HG03135 (cell line): ENCODE measurements at regions not wholly inside any gene's neighbourhood (a gene's known extent, or its start where the extent isn't known, plus 50 kb on each side); places are given as distances from the start of the nearest gene placed in this dataset.
"Not testable (repeated sequence)": the region's sequence is repeated elsewhere in the genome, so short reads cannot be mapped to it uniquely, and the experiment has no call there.

ENCODE experiments used
- ATAC-seq: cut with Tn5 transposase; IDR thresholded peaks from one replicate; pipeline ENCODE4 v1.9.1; 2021; ENCODE audit warnings: mild to moderate bottlenecking, moderate library complexity; ENCODE audit not compliant: unreplicated experiment

DNA sequence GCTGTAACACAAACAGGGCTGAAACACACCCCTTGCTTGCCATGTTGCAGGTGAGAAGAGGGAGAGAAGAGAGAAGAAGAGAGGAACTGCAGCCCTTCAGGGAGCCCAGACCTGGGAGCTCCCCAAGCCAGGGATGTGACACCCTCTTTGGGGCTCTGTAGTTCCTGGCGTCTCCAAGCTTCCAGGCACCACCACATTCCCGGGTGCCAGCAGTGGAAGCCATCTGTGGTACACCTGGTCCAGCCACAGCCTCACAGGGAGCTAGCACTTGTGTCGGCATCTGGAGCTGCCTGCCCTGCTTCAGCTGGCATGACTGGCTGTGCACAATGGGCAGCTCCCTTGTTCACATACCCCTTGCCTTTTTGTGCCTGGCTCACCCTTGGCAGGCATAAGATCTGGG lies 182.1 kb downstream of the DEPDC1B start:
- ATAC-seq = no peak

GRCh38 chr5:60517094-60517694 lies 182.8 kb downstream of the DEPDC1B start:
- no peak for ATAC-seq

GRCh38 chr5:60516688-60517087 lies 183.3 kb downstream of the DEPDC1B start:
- no peak for ATAC-seq

DNA sequence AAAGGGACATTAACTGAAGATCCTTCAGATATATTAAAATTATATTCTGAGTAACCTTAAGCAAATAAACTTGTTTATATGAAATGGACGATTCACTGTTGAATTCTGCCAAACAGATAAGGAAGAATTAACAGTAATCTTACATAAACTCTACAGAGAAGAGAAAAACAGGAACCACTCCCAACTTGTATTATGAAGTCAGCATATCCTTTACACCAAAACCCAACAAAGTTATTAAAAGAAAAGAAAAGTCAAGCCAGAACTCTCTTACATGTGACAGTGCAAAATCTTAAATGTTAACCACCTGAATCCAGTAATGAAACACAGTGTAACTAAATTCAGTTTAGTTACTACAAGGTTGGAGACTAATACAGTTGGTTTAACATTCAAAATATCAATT lies 185.8 kb downstream of the DEPDC1B start:
- ATAC-seq = no peak

DNA sequence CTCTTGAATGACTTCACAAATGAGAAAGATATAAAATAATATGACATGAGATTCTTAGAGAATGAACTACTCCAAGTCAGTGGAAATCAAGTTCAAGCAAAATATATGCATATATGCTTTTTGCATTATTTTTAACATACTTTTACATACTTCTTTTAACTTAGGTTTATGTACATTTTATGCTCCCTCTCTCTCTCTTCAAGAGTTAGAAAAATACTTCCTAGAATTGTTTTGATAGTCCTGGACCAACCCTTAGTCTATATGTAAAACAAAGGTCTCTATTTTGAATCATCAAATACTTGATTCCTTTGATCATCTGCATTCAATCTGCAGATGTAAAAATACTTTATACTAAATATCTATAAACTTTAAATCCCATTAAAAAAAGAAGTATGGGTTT lies 187.8 kb downstream of the DEPDC1B start:
- ATAC-seq = no peak

- no peak for ATAC-seq
Observed at GRCh38 chr5:60510663-60511062, 189.3 kb downstream of the DEPDC1B start.

DNA sequence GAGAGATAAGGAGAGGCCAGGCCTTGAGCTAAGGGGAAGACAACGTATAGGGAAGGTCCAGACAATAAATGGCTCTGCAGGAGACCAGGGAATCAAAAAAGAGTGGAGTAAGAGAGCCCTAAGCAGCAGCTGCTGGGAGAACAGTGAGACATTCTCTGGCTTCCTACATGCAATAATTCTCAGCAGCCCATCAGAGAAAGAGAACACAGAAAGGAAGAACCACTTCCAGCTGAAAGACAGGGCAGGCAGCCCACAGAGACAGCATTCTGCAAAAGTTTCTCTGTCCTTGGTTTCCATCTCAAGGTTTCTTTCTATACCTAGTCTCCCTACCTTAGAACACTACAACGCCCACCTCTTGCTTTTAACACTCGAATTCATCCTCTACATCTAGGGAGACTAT lies 189.9 kb downstream of the DEPDC1B start:
- ATAC-seq = no peak

- ATAC-seq = no peak
Observed at GRCh38 chr5:60509519-60509918, 190.4 kb downstream of the DEPDC1B start.

- no peak for ATAC-seq
Observed at GRCh38 chr5:60507687-60508086, 192.3 kb downstream of the DEPDC1B start.

- no peak for ATAC-seq
Observed at GRCh38 chr5:60505373-60506171, 194.4 kb downstream of the DEPDC1B start.

DNA sequence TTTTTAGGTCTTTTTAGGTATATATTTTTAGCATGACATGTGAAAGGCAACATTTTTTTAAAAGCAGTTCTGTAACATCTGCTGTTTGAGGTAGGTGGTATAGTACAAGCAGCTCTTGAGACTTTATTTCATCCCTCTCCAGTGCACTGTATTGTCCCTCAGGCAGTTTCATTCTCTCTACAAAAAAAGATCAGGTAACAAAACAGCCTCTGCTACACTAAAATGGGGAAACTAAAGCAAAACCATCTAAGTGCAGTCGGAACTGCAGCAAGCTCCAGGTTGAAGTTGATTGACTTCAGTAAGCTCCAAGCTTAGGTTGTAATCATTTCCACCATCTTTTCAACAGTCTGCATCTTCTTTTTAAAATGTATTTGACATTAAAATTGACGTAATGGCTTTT lies 195.6 kb downstream of the DEPDC1B start:
- ATAC-seq = peak; percentile 58

DNA sequence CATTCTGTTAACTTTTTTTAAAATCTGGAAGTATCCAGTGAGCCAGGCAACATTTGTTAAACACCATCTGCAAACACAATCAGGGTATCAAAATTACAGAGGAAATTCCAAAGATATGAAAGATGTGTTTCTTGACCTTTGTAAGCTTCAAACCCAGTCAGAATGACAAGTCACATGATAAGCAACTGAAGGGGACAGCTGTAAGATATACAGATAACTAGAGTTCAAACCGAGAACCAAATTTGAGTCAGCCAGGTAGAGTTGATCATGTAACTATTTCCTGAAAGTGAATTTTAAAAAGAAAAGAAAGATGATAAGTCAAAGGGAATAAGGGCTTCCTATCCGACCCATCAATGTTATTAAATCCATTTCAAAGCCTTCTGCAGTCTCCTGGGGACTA lies 196.2 kb downstream of the DEPDC1B start:
- ATAC-seq = peak; percentile 57

DNA sequence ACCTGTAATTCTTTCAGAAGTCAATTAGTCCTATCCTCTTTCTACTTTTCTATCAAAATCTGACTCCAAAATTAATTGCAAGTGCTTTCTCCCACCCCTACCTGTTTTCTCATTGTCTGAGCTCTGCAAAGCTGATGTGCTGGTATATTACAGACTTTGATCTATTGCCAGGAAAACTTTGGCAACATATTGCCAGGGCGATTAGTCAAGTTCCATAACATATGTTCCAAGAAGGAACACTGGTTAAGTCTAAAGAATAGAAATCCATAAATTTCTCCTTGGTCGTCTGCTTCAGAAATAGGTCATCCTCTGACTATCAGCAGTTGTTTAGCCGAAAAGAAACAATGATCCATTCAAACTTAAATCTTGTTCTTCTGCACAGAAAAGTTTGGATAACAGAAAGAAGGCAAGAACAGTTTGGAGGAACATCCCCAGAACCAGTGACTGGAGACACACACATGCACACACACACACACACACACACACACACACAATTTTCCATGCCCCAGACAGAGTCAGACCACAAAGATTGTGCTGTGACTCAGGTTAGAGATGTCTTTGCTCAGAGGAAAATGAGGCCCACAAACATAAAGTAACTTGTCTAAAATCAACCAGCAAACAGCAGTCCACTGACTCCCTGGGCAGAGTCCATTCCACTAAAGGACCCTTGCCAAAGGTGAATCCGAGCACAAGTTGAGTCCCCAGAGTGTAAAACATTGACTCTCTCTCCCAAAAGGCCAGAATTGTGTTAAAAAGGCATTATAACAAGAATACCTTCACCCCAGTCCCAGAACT lies 202.1 kb downstream of the DEPDC1B start:
- ATAC-seq = no peak

DNA sequence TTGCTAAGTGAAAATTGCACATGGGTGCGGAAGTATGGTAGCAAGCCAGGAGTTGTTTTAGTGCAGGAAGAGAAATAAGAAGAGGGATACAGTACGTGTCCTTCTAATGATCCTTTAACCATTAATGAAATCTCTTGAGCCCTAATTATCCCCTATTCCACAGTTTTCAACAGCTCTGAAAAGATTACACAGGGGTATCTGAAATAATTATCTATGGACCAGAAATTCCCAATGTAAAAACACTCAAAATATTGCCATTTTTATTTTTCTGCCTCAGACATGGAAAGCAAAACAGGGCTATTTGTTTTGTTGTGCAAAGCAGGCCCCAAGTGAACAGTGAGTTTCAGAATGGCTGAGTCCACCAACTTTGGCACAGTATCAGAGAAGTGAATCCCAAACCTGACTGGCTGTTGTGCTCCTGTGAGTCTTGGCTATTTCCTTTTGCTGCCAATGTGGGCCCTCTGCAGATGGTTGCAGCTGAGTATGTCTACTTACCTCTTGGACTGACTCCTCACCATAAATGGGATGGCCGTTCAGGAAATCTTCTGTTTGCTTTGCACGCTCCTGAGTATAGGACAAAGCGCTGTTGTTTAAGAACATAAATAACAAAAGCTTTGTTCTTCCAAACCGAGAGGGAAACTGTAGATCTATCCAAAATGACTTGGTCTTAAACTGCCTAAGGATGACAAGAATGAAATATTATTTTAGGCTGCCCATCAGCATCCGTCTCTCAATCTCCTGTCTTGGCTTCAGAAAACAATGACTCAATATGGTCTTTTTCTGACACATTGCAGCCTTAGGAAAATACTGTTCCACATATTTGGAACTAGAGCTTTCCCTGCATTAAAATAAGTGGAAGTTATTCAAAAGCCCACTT lies 204.1 kb downstream of the DEPDC1B start:
- ATAC-seq = no peak

DNA sequence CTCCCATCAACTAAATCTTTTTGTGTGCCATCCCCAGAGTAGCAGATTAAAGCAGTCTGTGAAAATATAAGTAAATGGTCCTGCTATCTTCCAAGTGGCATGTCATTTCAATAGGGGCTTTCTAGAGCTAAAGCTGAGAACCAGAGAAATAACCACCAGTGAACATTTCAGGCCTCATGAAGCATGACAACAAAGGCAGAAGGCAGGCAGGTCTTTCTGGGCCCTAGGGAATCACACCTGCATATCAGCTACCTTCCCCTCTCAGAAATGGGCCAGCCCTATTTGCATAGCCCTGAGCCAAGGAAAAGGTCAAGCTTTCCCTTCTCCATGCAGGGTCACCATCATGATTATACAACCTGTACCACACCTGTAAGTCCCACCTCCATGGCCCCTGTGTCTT lies 205.3 kb downstream of the DEPDC1B start:
- peak; percentile 73 for ATAC-seq

- ATAC-seq = no peak
Observed at GRCh38 chr5:60494144-60494543, 205.8 kb downstream of the DEPDC1B start.

DNA sequence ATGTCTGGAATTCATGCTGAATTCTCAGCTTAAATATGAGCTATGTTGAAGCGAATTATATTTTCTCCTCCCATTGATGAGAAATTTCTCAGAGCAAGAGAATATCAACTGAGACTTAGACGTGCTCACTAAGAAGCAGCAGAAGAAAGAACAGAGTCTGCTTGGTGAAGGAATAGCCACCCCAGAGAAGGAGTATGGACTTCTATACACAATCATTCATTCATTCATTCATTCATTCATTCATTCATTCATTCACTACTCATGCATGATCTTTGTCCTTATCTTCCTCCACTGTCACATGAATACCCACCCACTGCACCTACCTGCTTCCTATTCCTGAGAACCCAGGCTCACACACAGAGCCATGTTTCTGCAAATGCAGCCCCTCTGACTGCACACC lies 206.6 kb downstream of the DEPDC1B start:
- ATAC-seq = no peak

DNA sequence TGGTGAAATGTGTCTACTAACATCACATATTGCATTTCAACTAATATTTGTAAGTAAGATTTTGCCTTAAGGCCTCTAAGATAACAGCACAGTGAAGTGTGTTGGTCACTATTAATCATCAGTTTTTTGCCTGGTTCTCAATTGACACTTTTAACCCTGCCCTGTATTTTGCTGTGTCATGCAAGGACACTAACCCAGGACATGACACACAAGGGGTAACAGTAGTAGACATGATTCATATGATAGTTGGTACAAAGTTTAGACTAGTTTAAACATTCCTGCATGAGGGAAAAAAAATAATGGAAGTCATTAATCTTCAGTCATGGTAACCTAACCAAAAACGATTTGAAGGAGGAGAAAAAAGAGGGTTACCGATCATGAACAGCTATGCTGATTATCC lies 207.0 kb downstream of the DEPDC1B start:
- ATAC-seq = no peak

DNA sequence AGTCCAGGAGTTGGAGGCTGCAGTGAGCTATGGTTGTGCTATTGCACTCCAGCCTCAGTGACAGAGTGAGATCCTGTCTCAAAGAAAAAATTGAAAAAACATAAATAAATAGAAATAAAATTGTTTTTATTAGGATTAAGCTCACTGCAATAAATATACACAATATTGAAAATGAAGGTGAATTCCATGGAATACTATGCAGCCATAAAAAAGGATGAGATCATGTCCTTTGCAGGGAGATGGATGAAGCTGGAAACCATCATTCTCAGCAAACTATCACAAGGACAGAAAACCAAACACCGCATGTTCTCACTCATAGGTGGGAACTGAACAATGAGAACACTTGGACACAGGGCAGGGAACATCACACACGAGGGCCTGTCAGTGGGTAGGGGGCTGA lies 207.6 kb downstream of the DEPDC1B start:
- not testable (repeated sequence) for ATAC-seq

- ATAC-seq = no peak
Observed at GRCh38 chr5:60490597-60491166, 209.3 kb downstream of the DEPDC1B start.

- ATAC-seq = no peak
Observed at GRCh38 chr5:60489856-60490255, 210.1 kb downstream of the DEPDC1B start.
